GM18517 (cell line): ENCODE measurements at regions not wholly inside any gene's neighbourhood (a gene's known extent, or its start where the extent isn't known, plus 50 kb on each side); places are given as distances from the start of the nearest gene placed in this dataset.
"Not testable (repeated sequence)": the region's sequence is repeated elsewhere in the genome, so short reads cannot be mapped to it uniquely, and the experiment has no call there.

Experiments
- ATAC-seq: cut with Tn5 transposase; IDR thresholded peaks from one replicate; pipeline ENCODE4 v1.9.1; 2021; ENCODE audit warnings: mild to moderate bottlenecking, moderate library complexity; ENCODE audit not compliant: unreplicated experiment

DNA sequence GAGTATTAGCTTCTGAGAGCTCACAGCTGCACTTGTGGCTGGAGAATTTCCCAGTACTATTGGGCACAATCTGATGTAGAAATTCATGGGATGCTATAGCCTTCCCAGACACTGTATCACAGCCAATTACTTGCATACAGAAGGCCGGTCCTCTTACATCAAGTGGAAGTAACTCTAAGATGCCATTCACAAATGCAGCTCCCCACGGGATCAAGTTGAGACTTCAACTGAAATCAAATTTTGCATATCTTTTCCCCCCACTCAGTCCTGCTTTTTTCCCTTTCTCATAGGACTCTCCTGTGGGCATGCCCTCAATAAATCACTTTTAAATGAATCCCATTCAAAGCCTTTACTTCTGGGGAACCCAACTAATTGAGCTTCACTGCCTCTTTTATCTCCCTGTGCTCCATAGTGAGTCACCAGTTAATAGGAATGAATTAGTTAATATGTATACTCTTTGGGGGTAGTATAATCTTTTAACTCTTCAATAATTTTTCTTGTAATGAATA is 1970.8 kb downstream of the OLFM4 start:
- no peak for ATAC-seq

DNA sequence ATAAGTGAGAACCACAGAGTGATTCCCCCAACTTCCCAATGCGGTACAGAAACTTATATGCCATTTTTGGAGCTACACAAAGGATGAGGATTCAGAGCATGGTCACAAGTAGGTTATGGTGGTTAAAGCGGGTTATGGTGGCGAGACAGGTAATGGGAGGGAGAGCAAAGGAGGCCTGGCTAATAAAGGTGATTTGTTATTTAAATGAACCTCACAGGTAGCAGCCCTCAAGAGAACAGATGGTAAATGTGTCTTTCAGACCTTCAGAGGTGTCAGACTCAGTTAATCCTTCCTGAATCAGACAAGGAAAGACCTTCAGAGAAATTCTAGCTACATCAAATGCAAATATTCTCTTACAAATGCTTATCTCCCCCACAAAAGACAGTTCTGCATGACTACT is 1971.4 kb downstream of the OLFM4 start:
- ATAC-seq: no peak

DNA sequence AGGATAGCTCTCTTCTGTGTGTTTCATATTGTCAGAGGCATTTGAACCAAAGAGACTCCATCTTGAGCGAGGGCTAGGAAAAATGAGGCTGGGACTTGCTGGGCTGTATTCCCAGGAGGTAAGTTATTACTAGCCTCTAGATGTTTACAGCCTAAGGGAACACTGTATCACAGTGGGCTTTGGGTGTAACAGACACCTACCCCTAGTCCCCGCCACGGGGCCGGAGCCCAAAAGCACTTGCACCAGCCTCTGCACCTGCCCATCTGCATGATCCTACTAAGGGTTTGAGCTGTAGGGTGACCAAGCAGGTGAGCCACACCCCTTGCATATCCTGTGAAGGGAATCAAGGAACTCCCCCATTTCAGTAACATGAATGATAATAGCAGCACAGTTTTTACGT is 1972.2 kb downstream of the OLFM4 start:
- no peak for ATAC-seq

DNA sequence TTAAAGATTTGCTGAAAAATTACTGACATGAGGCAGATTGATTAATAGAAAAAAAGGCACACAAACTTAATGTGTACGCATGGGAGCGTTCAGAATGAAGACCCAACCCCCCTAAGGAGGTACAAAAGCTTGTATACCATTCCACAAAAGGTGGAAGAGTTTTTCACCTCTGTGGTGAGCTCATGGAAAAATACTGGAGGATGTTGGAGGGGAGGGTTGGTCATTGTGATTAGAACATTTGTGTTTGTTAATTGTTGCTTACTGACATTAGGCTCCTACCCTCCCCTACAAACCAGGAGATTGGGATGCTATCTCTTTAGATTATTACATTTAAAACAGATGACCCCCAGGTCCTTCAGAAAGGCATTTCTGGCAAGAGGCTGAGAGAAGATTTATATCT is 1973.3 kb downstream of the OLFM4 start:
- ATAC-seq: no peak

DNA sequence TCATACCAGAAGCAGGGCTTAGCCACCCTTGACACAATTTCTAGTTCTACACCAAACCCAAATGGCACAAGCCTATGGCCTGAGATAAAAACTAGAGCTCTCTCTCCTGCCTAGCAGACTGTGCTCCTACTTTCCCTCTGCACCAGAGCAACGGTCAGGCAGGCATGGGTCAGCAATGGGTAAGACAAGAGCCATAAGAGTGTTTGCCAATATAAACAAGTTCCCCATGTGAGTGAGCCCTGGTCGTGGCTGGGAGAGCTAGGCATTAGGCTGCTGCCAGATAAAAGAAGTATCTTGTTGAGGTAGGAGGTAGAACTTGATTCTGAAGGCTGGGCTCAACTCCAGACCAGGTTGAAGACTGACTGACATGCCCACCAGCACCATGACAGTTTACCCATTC is 1979.1 kb downstream of the OLFM4 start:
- ATAC-seq: no peak

DNA sequence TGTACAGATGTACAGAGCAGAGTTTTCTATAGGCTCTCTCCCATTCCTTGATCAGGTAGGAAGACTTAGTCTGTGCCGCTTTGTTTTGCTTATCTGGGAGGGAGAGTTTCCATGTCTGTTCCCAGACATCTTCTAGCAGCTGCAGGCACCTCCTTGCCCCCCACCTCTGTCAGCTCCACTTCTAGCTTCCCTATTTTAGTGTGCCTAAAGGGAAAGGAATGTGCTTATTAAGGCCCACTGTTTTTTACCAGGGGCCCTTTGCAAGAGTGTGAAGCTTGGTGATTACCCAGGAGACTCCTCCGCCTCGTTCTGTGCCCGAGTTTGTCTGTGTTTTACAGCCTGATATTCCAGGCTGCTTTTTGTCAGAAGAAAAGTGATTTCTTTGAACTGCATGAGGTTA is 1984.4 kb downstream of the OLFM4 start:
- ATAC-seq: no peak

GRCh38 chr13:55029280-55029679 is 2000.7 kb downstream of the OLFM4 start:
- no peak for ATAC-seq

DNA sequence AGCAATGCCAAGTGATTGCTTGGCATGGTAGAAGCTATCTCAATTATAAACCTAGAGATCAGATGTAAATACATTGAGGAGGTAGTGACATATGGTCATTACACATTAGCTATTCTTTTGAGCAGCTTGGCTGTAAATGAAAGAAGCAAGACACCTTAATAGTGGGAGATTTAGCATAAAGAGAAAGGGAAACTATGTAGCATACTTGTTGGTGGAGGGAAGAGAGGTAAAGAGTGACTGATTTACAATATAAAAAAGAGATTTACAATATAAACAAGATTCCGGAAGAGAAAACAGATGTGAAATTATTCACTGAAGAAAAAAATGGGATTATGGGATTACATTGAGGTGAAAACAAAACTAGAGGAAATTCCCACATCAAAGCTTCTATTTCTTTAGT is 2009.6 kb downstream of the OLFM4 start:
- ATAC-seq: no peak

DNA sequence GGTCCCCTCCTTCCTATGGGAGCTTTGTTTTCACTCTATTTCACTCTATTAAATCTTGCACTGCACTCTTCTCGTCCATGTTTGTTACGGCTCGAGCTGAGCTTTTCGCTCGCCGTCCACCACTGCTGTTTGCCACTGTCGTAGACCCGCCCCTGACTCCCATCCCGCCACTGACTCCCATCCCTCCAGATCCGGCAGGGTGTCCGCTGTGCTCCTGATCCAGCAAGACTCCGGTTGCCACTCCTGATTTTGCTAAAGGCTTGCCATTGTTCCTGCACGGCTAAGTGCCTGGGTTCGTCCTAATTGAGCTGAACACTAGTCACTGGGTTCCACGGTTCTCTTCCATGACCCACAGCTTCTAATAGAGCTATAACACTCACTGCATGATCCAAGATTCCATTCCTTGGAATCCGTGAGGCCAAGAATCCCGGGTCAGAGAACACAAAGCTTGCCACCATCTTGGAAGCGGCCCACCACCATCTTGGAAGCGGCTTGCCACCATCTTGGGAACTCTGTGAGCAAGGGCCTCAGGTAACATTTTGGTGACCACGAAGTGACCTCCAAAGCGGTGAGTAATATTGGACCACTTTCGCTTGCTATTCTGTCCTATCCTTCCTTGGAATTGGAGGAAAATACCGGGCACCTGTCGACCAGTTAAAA is 2025.4 kb downstream of the OLFM4 start:
- not testable (repeated sequence) for ATAC-seq

GRCh38 chr13:55055666-55056065 is 2027.1 kb downstream of the OLFM4 start:
- ATAC-seq: not testable (repeated sequence)

- ATAC-seq: no peak
These were observed 2034.0 kb downstream of the OLFM4 start for GRCh38 chr13:55062662-55063061.

DNA sequence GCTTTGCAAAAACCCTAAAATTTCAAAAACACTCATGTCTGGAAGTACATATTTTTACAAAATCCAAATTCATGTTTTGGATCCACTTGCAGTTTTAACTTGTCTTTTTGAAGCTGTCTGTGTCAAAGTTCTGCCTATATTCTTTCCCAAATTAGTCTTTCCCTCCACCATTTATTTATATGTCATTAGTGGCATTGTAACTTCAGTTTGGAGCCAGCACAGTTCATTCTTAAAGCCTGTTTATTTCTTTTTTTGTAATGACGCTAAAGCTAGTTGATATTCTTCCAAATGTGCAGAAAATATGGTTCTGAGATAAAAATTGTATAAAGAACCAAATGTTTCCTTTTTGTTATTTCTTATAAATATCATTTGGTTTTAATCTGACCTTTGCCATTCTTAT is 2039.3 kb downstream of the OLFM4 start:
- no peak for ATAC-seq

- no peak for ATAC-seq
These were observed 2041.1 kb downstream of the OLFM4 start for GRCh38 chr13:55069746-55070145.

- ATAC-seq: no peak
These were observed 2044.4 kb downstream of the OLFM4 start for GRCh38 chr13:55073000-55073399.

DNA sequence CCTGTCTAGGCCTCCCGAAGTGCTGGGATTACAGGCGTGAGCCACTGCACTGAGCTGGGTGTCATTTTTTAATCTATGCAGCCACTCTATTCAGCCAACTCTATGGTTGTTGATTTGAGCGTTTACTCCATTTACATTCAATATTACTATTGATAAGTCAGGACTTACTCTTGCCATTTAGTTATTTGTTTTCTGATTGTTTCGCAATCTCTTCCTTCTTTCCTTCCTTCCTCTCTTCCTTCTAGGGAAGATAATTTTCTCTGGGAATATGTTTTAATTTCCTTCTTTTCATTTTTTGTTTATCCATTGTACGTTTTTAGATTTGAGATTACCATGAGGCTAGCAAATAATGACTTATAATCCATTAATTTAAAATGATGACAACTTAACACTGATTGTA is 2056.0 kb downstream of the OLFM4 start:
- ATAC-seq: no peak

GRCh38 chr13:55087085-55087484 is 2053.6 kb upstream of the PRR20A start:
- no peak for ATAC-seq

- no peak for ATAC-seq
These were observed 2050.1 kb upstream of the PRR20A start for GRCh38 chr13:55090612-55091011.

DNA sequence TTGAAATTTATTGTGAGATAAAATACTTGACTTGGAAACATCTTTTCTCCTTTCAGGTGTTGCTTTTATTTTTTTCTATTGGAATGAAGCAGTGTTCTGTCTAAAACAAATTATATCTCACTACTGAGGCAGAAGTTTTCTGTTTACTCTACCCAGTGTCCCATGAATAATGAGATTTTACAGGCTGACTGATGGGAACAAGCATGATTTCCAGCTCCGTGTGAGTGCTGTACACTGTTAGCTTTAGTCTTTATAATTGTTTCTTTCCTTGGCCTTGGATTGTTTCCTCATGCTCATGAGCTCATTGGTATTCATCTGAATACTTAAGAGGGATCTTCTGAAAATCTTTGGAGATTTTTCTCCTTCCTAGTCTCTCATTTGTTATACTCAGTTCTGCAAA is 2049.5 kb upstream of the PRR20A start:
- no peak for ATAC-seq

DNA sequence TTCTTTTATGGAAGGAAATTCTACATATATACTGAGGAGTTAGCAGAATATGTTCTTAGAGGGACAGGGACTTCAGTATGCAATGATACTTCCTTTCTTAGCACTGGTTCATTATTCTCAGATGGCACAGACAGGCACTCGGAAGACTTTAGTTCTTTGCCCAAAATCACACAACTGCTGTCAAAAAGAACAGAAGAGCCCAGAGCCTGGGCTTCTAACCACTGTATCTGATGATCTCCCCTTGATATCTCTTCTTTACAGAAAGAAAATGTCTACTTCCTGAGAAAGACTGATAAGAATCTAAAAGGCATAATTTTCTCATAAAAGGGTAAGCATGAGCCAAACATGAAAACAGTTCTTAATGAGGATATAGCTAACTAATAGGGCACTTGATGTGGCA is 2034.2 kb upstream of the PRR20A start:
- no peak for ATAC-seq

GRCh38 chr13:55120631-55121030 is 2020.1 kb upstream of the PRR20A start:
- ATAC-seq: no peak

GRCh38 chr13:55155046-55155445 is 1985.7 kb upstream of the PRR20A start:
- ATAC-seq: no peak

DNA sequence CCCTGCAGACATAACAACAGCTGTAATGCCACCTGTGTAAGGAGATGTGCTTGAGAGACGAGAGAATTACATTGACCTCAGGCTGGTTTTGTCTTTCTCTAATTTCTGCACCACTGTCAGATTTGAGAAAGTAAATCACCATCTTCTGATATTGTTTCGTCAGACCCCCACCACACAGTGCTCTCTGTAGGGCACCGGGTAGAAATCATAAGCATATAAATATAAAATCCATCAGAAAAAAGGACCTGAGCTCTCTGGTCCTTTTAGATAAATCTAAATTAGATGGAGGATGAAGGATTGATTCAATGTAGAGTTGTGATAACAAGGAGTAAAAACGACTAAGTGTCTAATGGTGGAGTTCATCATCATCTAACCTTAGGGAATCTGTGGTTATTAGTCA is 1981.0 kb upstream of the PRR20A start:
- no peak for ATAC-seq

GRCh38 chr13:55160867-55161266 is 1979.9 kb upstream of the PRR20A start:
- ATAC-seq: no peak
